Colonic mucosa (tissue), 4 donors: ENCODE measurements at regions not wholly inside any gene's neighbourhood (a gene's known extent, or its start where the extent isn't known, plus 50 kb on each side); places are given as distances from the start of the nearest gene placed in this dataset.

Experiments used
- DNase-seq: peaks from one replicate; pipeline ENCODE4 v3.0.0-alpha.2; 2020
- H3K27ac ChIP-seq: fragments of 200-600 bp; one replicate; pipeline ENCODE4 v1.8.0; 2021
- H3K27me3 ChIP-seq: fragments of 200-600 bp; one replicate; pipeline ENCODE4 v1.8.0; 2021
- H3K36me3 ChIP-seq: fragments of 200-600 bp; one replicate; pipeline ENCODE4 v1.8.0; 2021
- H3K4me1 ChIP-seq: fragments of 200-600 bp; one replicate; pipeline ENCODE4 v1.8.0; 2021; ENCODE audit warnings: mild to moderate bottlenecking
- H3K4me3 ChIP-seq: fragments of 200-600 bp; one replicate; pipeline ENCODE4 v1.8.0; 2021
- H3K9ac ChIP-seq, 2 donors: one replicate each; pipeline ENCODE4 v1.7.0; 2013; ENCODE audit warnings: control low read depth in 2 of 2, low read depth in 2 of 2, low read length in 2 of 2
- H3K9me3 ChIP-seq: fragments of 200-600 bp; one replicate; pipeline ENCODE4 v1.8.0; 2021
- CTCF ChIP-seq: fragments of 200-600 bp; IDR thresholded peaks from one replicate; pipeline ENCODE4 v1.8.0; 2022; ENCODE audit warnings: antibody characterized with exemption, mild to moderate bottlenecking
- intact Hi-C: fragments of 100-400 bp; cut with DNase I; formaldehyde crosslinking; loops from one replicate; pipeline ENCODE4 v1.14.1; 2022
- donor health status: healthy.
- donor health status: DM: no; HTN: no; CAD: no.
- donor health status: DM: no; HTN: no; CAD: no.

GRCh38 chr5:68463606-68464005, 248.1 kb downstream of the PIK3R1 start:
- no peaks in the 10 kb centered on the region for H3K27me3 ChIP-seq
- H3K36me3 ChIP-seq: no peaks in the 10 kb centered on the region
- no peak overlapping the region for H3K27ac ChIP-seq
- DNase-seq: no peak
- no peak for TF ChIP-seq CTCF
- no peak overlapping the region for H3K9ac ChIP-seq
- no peak overlapping the region for H3K4me3 ChIP-seq
- intact Hi-C loops: no loop called here
- no peaks in the 10 kb centered on the region for H3K4me1 ChIP-seq
- no peaks in the 10 kb centered on the region for H3K9me3 ChIP-seq

DNA sequence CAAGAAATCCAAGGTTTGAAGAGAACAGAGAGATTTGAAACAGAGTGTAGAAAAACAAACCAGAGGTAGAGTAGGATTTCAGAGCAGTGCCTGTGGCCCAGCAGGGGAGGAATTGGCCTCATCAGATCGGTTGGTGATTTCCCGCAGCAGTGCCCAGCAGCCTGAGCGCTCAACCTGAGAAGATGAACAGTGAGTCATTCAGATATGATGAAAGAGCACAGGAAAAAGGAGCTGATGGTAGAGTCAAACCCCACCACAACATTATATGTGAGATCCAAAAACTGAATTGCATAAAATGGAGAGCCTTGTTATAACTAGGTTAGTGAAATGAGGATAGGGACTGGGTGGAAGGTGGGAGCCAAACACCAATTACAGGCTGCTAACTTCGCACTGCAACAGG, 248.9 kb downstream of the PIK3R1 start:
- H3K36me3 ChIP-seq: no peaks in the 10 kb centered on the region
- intact Hi-C loops: no loop called here
- TF ChIP-seq CTCF: no peak
- H3K27ac ChIP-seq: no peak overlapping the region
- no peaks in the 10 kb centered on the region for H3K4me1 ChIP-seq
- no peak overlapping the region for H3K4me3 ChIP-seq
- H3K9me3 ChIP-seq: no peaks in the 10 kb centered on the region
- H3K9ac ChIP-seq: no peak overlapping the region
- H3K27me3 ChIP-seq: no peaks in the 10 kb centered on the region
- DNase-seq: no peak

GRCh38 chr5:68465133-68465532, 249.6 kb downstream of the PIK3R1 start:
- Histone ChIP-seq H3K9ac (no peak overlapping the region), H3K27me3 (no peaks in the 10 kb centered on the region), H3K9me3 (no peaks in the 10 kb centered on the region), H3K4me3 (no peak overlapping the region), H3K4me1 (no peaks in the 10 kb centered on the region), H3K27ac (no peak overlapping the region), H3K36me3 (no peaks in the 10 kb centered on the region)
- no peak for TF ChIP-seq CTCF
- intact Hi-C loops: no loop called here
- DNase-seq: no peak

- H3K36me3 ChIP-seq: no peaks in the 10 kb centered on the region
- no peak for DNase-seq
- H3K27me3 ChIP-seq: no peaks in the 10 kb centered on the region
- intact Hi-C loops: no loop called here
- no peak overlapping the region for H3K4me3 ChIP-seq
- TF ChIP-seq CTCF: no peak
- H3K9me3 ChIP-seq: no peaks in the 10 kb centered on the region
- H3K27ac ChIP-seq: no peak overlapping the region
- H3K9ac ChIP-seq: no peak overlapping the region
- no peaks in the 10 kb centered on the region for H3K4me1 ChIP-seq
Observed at GRCh38 chr5:68465934-68466551, 250.5 kb downstream of the PIK3R1 start.

- Histone ChIP-seq H3K9me3 (no peaks in the 10 kb centered on the region), H3K36me3 (no peaks in the 10 kb centered on the region), H3K4me3 (no peak overlapping the region), H3K27me3 (no peaks in the 10 kb centered on the region), H3K27ac (no peak overlapping the region), H3K9ac (no peak overlapping the region), H3K4me1 (no peaks in the 10 kb centered on the region)
- intact Hi-C loops: no loop called here
- no peak for DNase-seq
- TF ChIP-seq CTCF: no peak
Observed at GRCh38 chr5:68467208-68467607, 251.7 kb downstream of the PIK3R1 start.
